ENCODE measurements at regions not wholly inside any gene's neighbourhood (a gene's known extent, or its start where the extent isn't known, plus 50 kb on each side); places are given as distances from the start of the nearest gene placed in this dataset.

- TF ChIP-seq CTCF (IDR thresholded peaks at IDR 0.05) (no peak), POLR2A (IDR thresholded peaks at IDR 0.05; ENCODE audit: low read depth) (no peak)
Measured at GRCh38 chr15:79676621-79677020, 220.2 kb downstream of the MTHFS start.
